OCI-M1 (cell line): ENCODE measurements at regions not wholly inside any gene's neighbourhood (a gene's known extent, or its start where the extent isn't known, plus 50 kb on each side); places are given as distances from the start of the nearest gene placed in this dataset.

Source experiments
- DNase-seq: peaks from one replicate; lab custom pipeline; 2025; lab: John Stamatoyannopoulos, UW

DNA sequence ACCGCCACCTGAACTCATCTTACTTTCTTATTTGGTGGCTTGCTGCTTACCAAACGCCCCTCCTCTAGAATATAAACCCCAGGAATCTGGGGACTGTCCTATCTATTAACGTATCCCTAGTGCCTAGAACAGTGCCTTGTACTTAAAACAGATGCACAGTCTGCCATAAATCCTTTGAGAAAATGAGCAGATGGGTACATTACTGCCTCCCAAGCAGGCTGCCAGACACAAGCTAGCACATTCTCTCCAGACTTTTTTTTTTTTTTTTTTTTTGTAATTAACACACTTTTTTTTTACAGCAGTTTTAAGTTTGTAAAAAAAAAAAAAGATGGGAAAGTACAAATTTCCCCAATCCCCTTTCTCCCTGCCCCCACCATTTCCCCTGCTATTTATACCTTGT, 57.3 kb upstream of the RPL38 start:
- no peak for DNase-seq

- DNase-seq, result no peak
Observed at GRCh38 chr17:74147056-74147835, 56.2 kb upstream of the RPL38 start.

GRCh38 chr17:74147966-74148365, 55.5 kb upstream of the RPL38 start:
- DNase-seq, result no peak

GRCh38 chr17:74148446-74148845, 55.0 kb upstream of the RPL38 start:
- no peak for DNase-seq

GRCh38 chr17:74148901-74149596, 54.4 kb upstream of the RPL38 start:
- DNase-seq, result no peak

- DNase-seq, result no peak
Observed at GRCh38 chr17:74149597-74150427, 53.7 kb upstream of the RPL38 start.

DNA sequence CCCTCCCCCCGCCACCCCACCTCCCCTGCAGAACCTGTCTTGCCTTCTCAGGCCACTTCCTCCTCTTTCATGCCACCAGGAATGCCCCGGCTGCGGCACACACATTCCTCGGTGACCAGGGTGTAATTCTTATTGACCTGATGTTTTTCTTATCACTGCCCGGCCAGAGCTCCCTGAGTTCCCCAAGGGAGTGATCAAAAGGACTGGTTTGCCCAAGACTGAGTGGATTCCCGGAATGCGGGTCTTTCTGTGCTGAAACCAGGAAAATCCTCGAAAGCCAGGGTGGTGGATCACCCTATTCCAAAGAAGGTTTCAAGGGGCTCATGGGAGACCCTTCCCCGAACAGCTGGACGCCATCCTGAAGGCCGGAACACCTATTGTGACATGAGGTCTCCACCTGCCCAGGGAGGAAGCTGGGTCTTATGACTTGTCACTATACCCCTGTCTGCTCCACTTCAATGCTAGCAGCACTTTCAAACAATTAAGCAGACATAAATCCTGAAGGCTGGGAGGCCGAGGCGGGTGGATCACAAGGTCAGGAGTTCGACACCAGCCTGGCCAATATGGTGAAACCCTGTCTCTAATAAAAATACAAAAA, 53.0 kb upstream of the RPL38 start:
- no peak for DNase-seq

DNA sequence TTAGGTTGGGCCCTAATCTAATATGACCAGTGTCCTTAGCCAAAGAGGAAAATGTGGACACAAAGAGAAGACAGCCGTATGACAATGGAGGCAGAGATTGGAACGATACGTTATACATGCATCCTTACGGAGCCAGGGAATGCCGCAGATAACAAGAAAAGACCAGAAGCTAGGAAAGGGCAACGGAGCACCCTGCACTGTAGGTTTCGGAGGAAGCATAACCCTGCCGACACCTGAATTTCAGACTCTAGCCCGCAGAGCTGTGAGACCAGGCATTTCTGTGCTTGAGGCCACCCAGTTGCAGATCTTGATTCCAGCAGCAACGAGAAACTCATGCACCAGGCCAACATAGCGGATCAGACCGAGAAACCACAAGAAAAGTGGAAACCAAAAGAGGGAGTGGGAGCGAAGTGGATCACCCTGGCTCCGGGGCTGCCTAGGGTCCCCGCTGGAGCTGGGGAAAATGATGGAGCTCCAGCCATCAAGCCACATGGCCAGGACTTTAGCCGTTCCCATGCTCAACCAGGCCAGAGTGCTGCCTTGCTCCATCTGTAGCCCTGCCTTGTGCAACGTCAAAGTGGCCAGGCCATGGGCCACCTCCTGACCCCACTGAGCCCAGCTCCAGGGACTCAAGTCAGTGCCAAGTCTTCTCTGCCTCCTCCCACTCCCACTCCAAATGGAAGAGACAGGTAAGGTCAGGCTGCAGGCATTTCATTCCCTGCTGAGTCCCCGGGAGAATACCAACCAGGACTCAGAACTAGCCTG, 51.7 kb upstream of the RPL38 start:
- DNase-seq, result no peak

- DNase-seq, result no peak
Observed at GRCh38 chr17:74152591-74153455, 50.7 kb upstream of the RPL38 start.

DNA sequence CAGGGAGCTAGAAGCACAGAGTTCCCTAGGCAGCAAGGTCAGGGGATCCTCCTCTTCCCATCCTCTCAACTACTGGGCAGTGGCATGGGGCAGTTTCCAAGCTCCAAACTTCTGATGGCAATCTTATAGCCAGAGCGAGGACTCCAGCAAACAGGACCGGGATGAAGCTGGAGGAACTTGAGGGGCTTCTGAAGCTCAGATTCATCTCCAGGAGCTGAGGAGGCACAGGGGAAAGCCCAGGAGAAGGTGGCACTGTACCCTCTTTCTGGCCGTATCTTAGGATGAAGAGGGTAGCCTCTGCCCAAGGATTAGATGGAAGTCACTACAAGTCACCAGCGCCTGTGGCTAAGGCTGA, 50.0 kb upstream of the RPL38 start:
- DNase-seq, result no peak
